ENCODE measurements at regions not wholly inside any gene's neighbourhood (a gene's known extent, or its start where the extent isn't known, plus 50 kb on each side); places are given as distances from the start of the nearest gene placed in this dataset.

DNA sequence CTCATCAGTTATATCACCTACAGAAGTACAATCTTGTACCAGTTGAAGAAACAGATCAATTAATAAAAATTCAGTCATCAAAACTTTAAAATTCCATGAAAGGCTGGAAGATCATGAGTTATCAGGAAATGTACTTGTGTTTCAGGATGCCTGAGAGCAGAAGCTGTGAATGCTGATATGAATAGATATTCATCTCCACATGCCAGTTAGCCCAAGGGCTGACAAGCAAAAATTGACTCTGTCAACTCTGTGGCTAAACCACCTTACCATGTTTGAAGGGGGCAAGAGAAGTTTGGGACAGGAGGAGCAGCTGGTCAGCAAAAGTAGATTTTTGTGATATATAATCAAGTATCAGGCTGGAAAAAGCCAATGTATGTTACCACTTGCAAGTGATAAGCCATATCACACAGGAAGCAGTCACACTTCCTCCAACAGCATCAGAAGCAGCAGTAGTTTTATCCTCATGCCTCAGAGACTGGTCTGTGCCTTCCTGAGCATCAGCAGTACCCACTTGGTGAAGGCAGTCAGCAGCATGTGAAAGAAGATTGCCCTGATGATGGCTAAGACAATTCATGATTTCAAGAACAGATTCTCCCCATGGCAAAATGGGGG is 328.2 kb upstream of the CNTNAP5 start:
- TF ChIP-seq, protein P1, sequence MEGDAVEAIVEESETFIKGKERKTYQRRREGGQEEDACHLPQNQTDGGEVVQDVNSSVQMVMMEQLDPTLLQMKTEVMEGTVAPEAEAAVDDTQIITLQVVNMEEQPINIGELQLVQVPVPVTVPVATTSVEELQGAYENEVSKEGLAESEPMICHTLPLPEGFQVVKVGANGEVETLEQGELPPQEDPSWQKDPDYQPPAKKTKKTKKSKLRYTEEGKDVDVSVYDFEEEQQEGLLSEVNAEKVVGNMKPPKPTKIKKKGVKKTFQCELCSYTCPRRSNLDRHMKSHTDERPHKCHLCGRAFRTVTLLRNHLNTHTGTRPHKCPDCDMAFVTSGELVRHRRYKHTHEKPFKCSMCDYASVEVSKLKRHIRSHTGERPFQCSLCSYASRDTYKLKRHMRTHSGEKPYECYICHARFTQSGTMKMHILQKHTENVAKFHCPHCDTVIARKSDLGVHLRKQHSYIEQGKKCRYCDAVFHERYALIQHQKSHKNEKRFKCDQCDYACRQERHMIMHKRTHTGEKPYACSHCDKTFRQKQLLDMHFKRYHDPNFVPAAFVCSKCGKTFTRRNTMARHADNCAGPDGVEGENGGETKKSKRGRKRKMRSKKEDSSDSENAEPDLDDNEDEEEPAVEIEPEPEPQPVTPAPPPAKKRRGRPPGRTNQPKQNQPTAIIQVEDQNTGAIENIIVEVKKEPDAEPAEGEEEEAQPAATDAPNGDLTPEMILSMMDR (IDR thresholded peaks at IDR 0.05) = no peak
- no peak for DNase-seq

DNA sequence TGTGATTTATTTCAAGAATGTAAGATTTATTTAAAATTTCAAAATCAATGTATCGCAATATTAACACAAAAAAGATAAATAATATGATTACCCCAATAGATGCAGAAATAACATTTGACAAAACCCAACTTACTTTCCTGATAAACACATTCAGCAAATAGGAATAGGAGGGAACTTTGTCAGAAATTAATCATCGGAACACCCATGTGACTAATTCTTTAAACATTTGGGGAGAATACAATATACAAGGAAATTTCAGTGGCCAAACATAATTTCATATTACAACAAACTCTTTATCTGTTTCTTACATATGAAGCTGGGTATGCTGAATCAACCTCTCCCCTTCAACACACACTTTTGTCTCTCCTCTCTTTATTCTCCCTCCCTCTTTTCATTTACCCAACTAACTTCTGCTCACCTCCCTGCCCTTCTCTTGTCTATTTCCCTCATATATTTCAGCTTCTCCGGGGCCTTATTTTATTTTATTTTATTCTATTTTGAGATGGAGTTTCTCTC is 309.6 kb upstream of the CNTNAP5 start:
- H3K27ac ChIP-seq = no peak overlapping the region
- no peaks in the 10 kb centered on the region for H3K4me1 ChIP-seq
- intact Hi-C loops (cut with DNase I) = no loop called here
- H3K36me3 ChIP-seq = no peaks in the 10 kb centered on the region
- 77 to 91% methylated on average over 3 of the region's 3 CpGs for WGBS, 2 donors
- H3K9me3 ChIP-seq = no peaks in the 10 kb centered on the region
- no peak for DNase-seq
- TF ChIP-seq POLR2A (IDR thresholded peaks at IDR 0.05) = no peak
- TF ChIP-seq, protein P1 (IDR thresholded peaks at IDR 0.05) = no peak
- H3K4me3 ChIP-seq = no peak overlapping the region
- H3K27me3 ChIP-seq = no peaks in the 10 kb centered on the region

More for the DNA sequence above, 328.2 kb upstream of the CNTNAP5 start:
- intact Hi-C loops (cut with DNase I) = no loop called here
- Histone ChIP-seq H3K27ac (no peak overlapping the region), H3K4me1 (no peaks in the 10 kb centered on the region), H3K27me3 (no peaks in the 10 kb centered on the region), H3K9me3 (no peaks in the 10 kb centered on the region), H3K4me3 (no peak overlapping the region), H3K36me3 (no peaks in the 10 kb centered on the region)

DNA sequence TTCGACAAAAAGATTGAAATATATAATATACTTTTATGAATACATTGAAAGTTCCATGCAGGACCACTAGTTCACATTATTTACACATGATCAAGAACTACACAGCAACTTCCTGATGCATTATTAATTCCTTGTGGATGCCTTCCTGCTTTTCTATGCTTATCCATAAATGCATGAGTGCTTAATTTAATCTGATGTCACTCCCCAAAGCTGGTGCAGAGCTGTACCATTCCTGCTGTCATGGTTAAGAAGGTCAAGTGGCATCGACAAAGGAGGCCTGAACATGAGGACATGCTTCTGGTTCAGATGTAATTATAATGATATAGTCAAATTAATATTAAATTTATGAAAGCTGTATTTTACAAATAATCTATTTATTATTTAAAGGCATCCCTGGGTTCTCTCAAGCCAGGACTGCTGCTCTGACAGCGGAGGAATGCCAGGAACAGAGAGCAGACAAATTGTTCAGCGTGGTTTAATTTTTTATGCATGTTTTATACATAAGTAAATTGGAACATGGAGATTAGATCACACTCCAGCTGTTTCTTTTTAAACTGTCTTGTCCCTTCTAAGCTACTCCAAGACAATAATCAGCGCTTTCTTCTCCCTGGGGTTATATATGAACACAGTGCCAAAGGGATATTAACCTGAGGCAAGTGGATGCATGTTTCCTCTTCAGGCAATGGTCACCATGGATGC is 307.3 kb upstream of the CNTNAP5 start:
- H3K9me3 ChIP-seq = no peaks in the 10 kb centered on the region
- H3K27me3 ChIP-seq = no peaks in the 10 kb centered on the region
- H3K36me3 ChIP-seq = no peaks in the 10 kb centered on the region
- no peak overlapping the region for H3K27ac ChIP-seq
- intact Hi-C loops (cut with DNase I) = no loop called here
- WGBS, 2 donors = 56 to 62% methylated on average over 5 of the region's 5 CpGs
- no peak for DNase-seq
- no peak overlapping the region for H3K4me3 ChIP-seq
- no peaks in the 10 kb centered on the region for H3K4me1 ChIP-seq
- TF ChIP-seq POLR2A (IDR thresholded peaks at IDR 0.05) = no peak

DNA sequence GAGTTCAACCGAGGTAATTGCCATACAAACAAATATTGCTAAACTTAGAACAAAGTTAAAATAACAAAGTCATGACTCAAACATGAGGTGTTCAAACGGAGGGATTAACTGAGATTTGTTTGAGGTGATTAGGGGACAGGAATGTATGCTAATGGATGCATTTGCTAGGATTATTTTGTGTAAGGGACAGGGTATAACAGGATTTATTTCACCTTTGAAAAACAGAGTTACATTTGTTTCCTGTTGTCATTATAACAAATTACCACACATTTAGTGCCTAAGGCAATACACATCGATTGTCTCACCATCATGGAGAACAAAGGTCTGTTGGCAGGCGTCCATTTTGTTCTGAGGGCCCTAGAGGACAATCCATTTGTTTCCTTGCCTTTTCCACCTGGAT is 304.3 kb upstream of the CNTNAP5 start:
- no peak for TF ChIP-seq POLR2A (IDR thresholded peaks at IDR 0.05)
- TF ChIP-seq, protein P1 (IDR thresholded peaks at IDR 0.05) = no peak
- 33 to 44% methylated on average over 4 of the region's 4 CpGs for WGBS, 2 donors

GRCh38 chr2:123723706-123724105 is 301.4 kb upstream of the CNTNAP5 start:
- no peaks in the 10 kb centered on the region for H3K4me1 ChIP-seq

More for the DNA sequence above, 304.3 kb upstream of the CNTNAP5 start:
- H3K36me3 ChIP-seq = no peaks in the 10 kb centered on the region
- H3K27me3 ChIP-seq = no peaks in the 10 kb centered on the region
- intact Hi-C loops (cut with DNase I) = no loop called here
- no peaks in the 10 kb centered on the region for H3K9me3 ChIP-seq
- no peak for DNase-seq
- no peak overlapping the region for H3K27ac ChIP-seq
- no peaks in the 10 kb centered on the region for H3K4me1 ChIP-seq
- no peak overlapping the region for H3K4me3 ChIP-seq

More at GRCh38 chr2:123723706-123724105, 301.4 kb upstream of the CNTNAP5 start:
- Histone ChIP-seq H3K9me3 (no peaks in the 10 kb centered on the region), H3K4me3 (no peak overlapping the region), H3K27me3 (no peaks in the 10 kb centered on the region), H3K36me3 (no peaks in the 10 kb centered on the region), H3K27ac (no peak overlapping the region)
- TF ChIP-seq, protein P1 (IDR thresholded peaks at IDR 0.05) = no peak
- no peak for TF ChIP-seq POLR2A (IDR thresholded peaks at IDR 0.05)
- no peak for DNase-seq
- intact Hi-C loops (cut with DNase I) = no loop called here
- 80 to 83% methylated on average over 2 of the region's 2 CpGs for WGBS, 2 donors

Measured in esophagus squamous epithelium (tissue), 5 donors.